SKM-1 (cell line): ENCODE measurements at regions not wholly inside any gene's neighbourhood (a gene's known extent, or its start where the extent isn't known, plus 50 kb on each side); places are given as distances from the start of the nearest gene placed in this dataset.
"Not testable (repeated sequence)": the region's sequence is repeated elsewhere in the genome, so short reads cannot be mapped to it uniquely, and the experiment has no call there.

Experiments
- DNase-seq: peaks from one replicate; lab custom pipeline; 2025; ENCODE audit not compliant: unreplicated experiment; lab: John Stamatoyannopoulos, UW

- DNase-seq, result no peak
Observed at GRCh38 chr10:9299966-9300365, 1245.5 kb downstream of the GATA3 start.

GRCh38 chr10:9301148-9301547 is 1246.7 kb downstream of the GATA3 start:
- no peak for DNase-seq

GRCh38 chr10:9301554-9301953 is 1247.1 kb downstream of the GATA3 start:
- DNase-seq, result no peak

GRCh38 chr10:9302140-9302746 is 1247.8 kb downstream of the GATA3 start:
- DNase-seq, result peak; percentile 16

- no peak for DNase-seq
Observed at GRCh38 chr10:9305018-9305655, 1250.6 kb downstream of the GATA3 start.

GRCh38 chr10:9311702-9312499 is 1257.4 kb downstream of the GATA3 start:
- DNase-seq, result no peak

GRCh38 chr10:9315292-9315691 is 1260.8 kb downstream of the GATA3 start:
- DNase-seq, result no peak

GRCh38 chr10:9331583-9332008 is 1277.1 kb downstream of the GATA3 start:
- DNase-seq, result no peak

- no peak for DNase-seq
Observed at GRCh38 chr10:9334270-9334669, 1279.8 kb downstream of the GATA3 start.

- no peak for DNase-seq
Observed at GRCh38 chr10:9339716-9340115, 1285.2 kb downstream of the GATA3 start.

- DNase-seq, result no peak
Observed at GRCh38 chr10:9342885-9343570, 1288.5 kb downstream of the GATA3 start.

GRCh38 chr10:9347933-9348332 is 1293.4 kb downstream of the GATA3 start:
- not testable (repeated sequence) for DNase-seq

- no peak for DNase-seq
Observed at GRCh38 chr10:9357471-9357870, 1303.0 kb downstream of the GATA3 start.

GRCh38 chr10:9362721-9363120 is 1308.2 kb downstream of the GATA3 start:
- no peak for DNase-seq

- DNase-seq, result no peak
Observed at GRCh38 chr10:9379183-9379582, 1324.7 kb downstream of the GATA3 start.

GRCh38 chr10:9381733-9382532 is 1327.4 kb downstream of the GATA3 start:
- DNase-seq, result no peak

GRCh38 chr10:9382533-9382866 is 1328.0 kb downstream of the GATA3 start:
- DNase-seq, result no peak

GRCh38 chr10:9390516-9390915 is 1336.0 kb downstream of the GATA3 start:
- DNase-seq, result no peak

- DNase-seq, result no peak
Observed at GRCh38 chr10:9399275-9399983, 1344.9 kb downstream of the GATA3 start.

- DNase-seq, result not testable (repeated sequence)
Observed at GRCh38 chr10:9402067-9402466, 1347.6 kb downstream of the GATA3 start.
